Stimulated activated naive B cell treated with anti-CD40 and anti-IgM and Interleukin-4, amounts not matched to agents 10 μg/mL and 1 μg/mL and 100 μg/mL, for 72 hours (primary cell): ENCODE measurements at regions not wholly inside any gene's neighbourhood (a gene's known extent, or its start where the extent isn't known, plus 50 kb on each side); places are given as distances from the start of the nearest gene placed in this dataset.

Source experiments
- ATAC-seq, 2 donors: fragments of 150-1000 bp; cut with Tn5 transposase; replicated peaks; 2 replicates each; pipeline ENCODE4 v1.10.0; 2021; ENCODE audit warnings: moderate library complexity in 1 of 2
- DNase-seq: peaks from one replicate; pipeline ENCODE4 v3.0.0; 2021
- H3K27ac Mint-ChIP-seq: one replicate; pipeline ENCODE4 v1.8.0; 2022; ENCODE audit warnings: mild to moderate bottlenecking, mixed read lengths
- H3K27me3 Mint-ChIP-seq, 2 donors: one replicate each; pipeline ENCODE4 v1.8.0; 2022; ENCODE audit warnings: mixed read lengths in 2 of 2
- H3K36me3 Mint-ChIP-seq, 2 donors: one replicate each; pipeline ENCODE4 v1.8.0; 2022; ENCODE audit warnings: mixed read lengths in 2 of 2, mild to moderate bottlenecking in 1 of 2
- H3K4me1 Mint-ChIP-seq, 2 donors: one replicate each; pipeline ENCODE4 v1.8.0; 2022; ENCODE audit warnings: mixed read lengths in 2 of 2, mild to moderate bottlenecking in 1 of 2
- H3K4me3 Mint-ChIP-seq, 2 donors: one replicate each; pipeline ENCODE4 v1.8.0; 2022; ENCODE audit warnings: mild to moderate bottlenecking in 2 of 2, mixed read lengths in 2 of 2, moderate library complexity in 1 of 2
- H3K9me3 Mint-ChIP-seq, 2 donors: one replicate each; pipeline ENCODE4 v1.8.0; 2022; ENCODE audit warnings: mixed read lengths in 2 of 2, mild to moderate bottlenecking in 1 of 2

DNA sequence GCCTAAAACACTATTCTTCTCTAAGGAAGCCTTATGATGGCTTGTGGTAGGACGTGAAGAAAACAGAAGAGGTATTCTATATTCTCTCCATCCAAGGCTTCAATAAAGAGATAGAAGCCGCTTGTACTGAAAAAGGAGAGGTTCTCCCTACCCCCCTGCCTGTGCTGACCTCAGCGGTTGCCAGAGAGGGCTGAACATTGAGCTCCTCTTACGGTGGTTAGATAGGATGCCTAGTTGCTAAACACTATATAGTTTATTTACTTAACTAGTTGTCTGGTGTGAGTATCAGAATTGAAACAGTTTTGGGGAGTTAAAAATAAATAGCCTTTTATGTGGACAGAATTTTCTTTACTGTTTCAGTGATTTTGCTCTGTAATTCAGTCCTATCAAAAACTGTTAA is 112.2 kb downstream of the TFPI2 start:
- DNase-seq (no peak), ATAC-seq (no peak)
- H3K27me3 Mint-ChIP-seq, result peaks cover 0 to 5% of the 10 kb centered on the region in 2 donors
- no peaks in the 10 kb centered on the region for H3K4me1 Mint-ChIP-seq
- no peak overlapping the region for H3K27ac Mint-ChIP-seq
- H3K36me3 Mint-ChIP-seq, result no peaks in the 10 kb centered on the region
- H3K4me3 Mint-ChIP-seq, result no peak overlapping the region
- no peaks in the 10 kb centered on the region for H3K9me3 Mint-ChIP-seq

DNA sequence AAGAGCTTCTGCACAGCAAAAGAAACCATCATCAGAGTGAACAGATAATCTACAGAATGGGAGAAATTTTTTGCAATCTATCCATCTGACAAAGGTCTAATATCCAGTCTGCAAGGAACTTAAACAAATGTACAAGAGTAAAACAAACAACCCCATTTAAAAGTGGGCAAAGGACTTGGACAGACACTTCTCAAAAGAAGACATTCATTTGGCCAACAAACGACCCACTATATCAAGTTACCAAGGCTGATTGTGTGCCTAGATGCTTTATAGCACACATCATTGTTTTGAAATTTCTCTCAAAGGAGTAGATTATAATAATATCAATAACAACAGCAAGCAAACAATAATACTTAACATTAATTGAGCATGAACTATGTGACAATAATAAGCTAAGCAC is 117.1 kb downstream of the TFPI2 start:
- no peak for DNase-seq
- Mint-ChIP-seq H3K9me3 (no peaks in the 10 kb centered on the region), H3K36me3 (no peaks in the 10 kb centered on the region), H3K4me1 (no peaks in the 10 kb centered on the region), H3K27ac (no peak overlapping the region), H3K27me3 (peaks cover 0 to 5% of the 10 kb centered on the region in 2 donors), H3K4me3 (no peak overlapping the region)
- no peak for ATAC-seq

GRCh38 chr7:93765475-93765874 is 125.1 kb downstream of the TFPI2 start:
- Mint-ChIP-seq H3K27me3 (peaks cover 3 to 7% of the 10 kb centered on the region in 2 donors), H3K4me3 (no peak overlapping the region), H3K4me1 (no peaks in the 10 kb centered on the region), H3K27ac (no peak overlapping the region), H3K9me3 (no peaks in the 10 kb centered on the region), H3K36me3 (no peaks in the 10 kb centered on the region)
- DNase-seq (no peak), ATAC-seq (no peak)

DNA sequence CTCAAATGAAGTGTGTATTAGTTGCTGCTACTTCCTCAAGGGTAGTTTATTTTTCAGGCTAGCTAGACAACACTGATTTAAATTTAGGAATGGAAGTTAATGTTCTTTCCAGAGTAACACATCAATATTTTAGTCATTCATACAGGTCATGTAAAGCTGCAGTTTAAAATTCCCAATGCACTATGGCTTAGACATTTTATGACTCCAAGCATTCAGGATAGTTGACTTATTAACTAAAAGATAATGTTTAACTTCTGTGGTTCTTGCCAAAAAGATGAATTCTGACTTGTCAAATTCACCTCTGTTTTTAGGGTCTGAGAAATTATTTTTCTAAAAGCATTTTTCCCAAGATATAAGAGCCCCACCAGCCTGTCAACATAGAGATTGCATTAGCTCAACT is 131.9 kb downstream of the TFPI2 start:
- Mint-ChIP-seq H3K9me3 (no peaks in the 10 kb centered on the region), H3K36me3 (no peaks in the 10 kb centered on the region), H3K4me1 (no peaks in the 10 kb centered on the region), H3K4me3 (no peak overlapping the region), H3K27me3 (peaks cover 7 to 8% of the 10 kb centered on the region in 2 donors), H3K27ac (no peak overlapping the region)
- ATAC-seq, result no peak
- DNase-seq, result no peak

DNA sequence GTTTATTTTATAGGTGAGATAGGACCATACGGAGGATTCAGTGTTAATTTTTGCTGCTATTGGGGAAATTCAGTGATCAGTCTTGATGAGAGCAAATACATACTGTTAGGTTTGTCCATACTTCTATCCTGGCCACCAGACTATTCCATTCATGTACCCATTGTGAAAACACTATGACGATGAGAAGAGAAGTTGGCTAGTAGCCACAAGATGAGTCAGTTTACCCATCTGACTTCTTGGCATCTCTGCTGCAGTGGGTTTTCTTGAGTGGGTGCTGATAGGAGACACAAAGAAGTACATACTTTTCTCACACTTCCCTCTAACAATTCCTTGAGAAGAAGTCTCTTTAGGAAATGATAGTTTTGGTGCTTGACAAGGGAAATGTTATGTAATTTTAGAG is 133.1 kb downstream of the TFPI2 start:
- Mint-ChIP-seq H3K9me3 (no peaks in the 10 kb centered on the region), H3K4me3 (no peak overlapping the region), H3K4me1 (no peaks in the 10 kb centered on the region), H3K36me3 (no peaks in the 10 kb centered on the region), H3K27ac (no peak overlapping the region), H3K27me3 (peaks cover 7 to 8% of the 10 kb centered on the region in 2 donors)
- ATAC-seq (no peak), DNase-seq (no peak)

GRCh38 chr7:93756890-93757289 is 133.7 kb downstream of the TFPI2 start:
- no peak for ATAC-seq
- Mint-ChIP-seq H3K4me1 (no peaks in the 10 kb centered on the region), H3K27ac (no peak overlapping the region), H3K36me3 (no peaks in the 10 kb centered on the region), H3K27me3 (peaks cover 7 to 8% of the 10 kb centered on the region in 2 donors), H3K9me3 (no peaks in the 10 kb centered on the region), H3K4me3 (no peak overlapping the region)
- DNase-seq, result no peak

DNA sequence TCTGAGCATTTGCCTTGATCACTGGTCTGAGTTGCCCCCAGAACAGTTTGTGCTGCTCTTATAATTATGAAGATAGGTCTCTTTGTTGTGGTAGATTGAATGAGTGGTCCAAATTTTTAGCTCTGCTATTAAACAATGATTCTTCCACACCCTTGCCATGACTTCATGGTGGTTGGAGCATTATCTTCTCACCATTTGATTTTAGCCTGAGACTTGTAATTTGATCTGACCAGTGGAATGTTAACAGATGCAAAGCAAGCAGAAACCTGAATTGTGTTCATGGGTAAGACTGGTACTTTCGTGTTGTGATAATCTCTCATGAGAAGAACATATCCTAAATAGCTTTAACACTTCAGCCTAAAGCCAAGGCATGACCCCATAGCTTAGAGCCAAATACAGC is 139.1 kb downstream of the TFPI2 start:
- ATAC-seq, result no peak
- Mint-ChIP-seq H3K36me3 (no peaks in the 10 kb centered on the region), H3K4me1 (no peaks in the 10 kb centered on the region), H3K27me3 (peaks cover 0 to under 1% of the 10 kb centered on the region in 2 donors), H3K9me3 (no peaks in the 10 kb centered on the region), H3K27ac (no peak overlapping the region), H3K4me3 (no peak overlapping the region)
- no peak for DNase-seq

GRCh38 chr7:93750986-93751385 is 139.6 kb downstream of the TFPI2 start:
- H3K9me3 Mint-ChIP-seq, result no peaks in the 10 kb centered on the region
- DNase-seq (no peak), ATAC-seq (no peak)
- H3K27ac Mint-ChIP-seq, result no peak overlapping the region
- no peaks in the 10 kb centered on the region for H3K4me1 Mint-ChIP-seq
- no peaks in the 10 kb centered on the region for H3K36me3 Mint-ChIP-seq
- H3K27me3 Mint-ChIP-seq, result no peaks in the 10 kb centered on the region
- H3K4me3 Mint-ChIP-seq, result no peak overlapping the region

DNA sequence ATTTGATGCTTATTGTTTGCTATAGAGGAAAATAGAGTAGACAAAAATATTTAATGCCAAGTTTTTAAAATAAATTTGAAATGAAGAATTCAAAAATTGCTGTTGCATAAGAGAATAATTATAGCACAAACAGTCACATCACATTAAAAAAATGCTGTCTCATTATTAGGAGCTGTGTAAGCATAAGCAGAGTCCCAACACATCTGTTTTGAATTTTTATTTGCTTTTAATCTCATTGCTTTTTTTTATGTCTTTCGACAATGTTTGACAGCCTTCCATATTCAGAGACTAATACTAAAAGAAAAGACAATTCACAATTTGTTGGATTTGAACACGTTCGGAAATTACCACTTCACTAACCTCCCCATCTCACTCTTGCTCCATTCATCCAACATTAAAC is 143.5 kb downstream of the TFPI2 start:
- Mint-ChIP-seq H3K36me3 (no peaks in the 10 kb centered on the region), H3K9me3 (peaks cover 0 to 1% of the 10 kb centered on the region in 2 donors), H3K4me1 (peaks cover 0 to 7% of the 10 kb centered on the region in 2 donors), H3K4me3 (no peak overlapping the region), H3K27ac (no peak overlapping the region), H3K27me3 (peaks cover 0 to 5% of the 10 kb centered on the region in 2 donors)
- DNase-seq (no peak), ATAC-seq (no peak)

DNA sequence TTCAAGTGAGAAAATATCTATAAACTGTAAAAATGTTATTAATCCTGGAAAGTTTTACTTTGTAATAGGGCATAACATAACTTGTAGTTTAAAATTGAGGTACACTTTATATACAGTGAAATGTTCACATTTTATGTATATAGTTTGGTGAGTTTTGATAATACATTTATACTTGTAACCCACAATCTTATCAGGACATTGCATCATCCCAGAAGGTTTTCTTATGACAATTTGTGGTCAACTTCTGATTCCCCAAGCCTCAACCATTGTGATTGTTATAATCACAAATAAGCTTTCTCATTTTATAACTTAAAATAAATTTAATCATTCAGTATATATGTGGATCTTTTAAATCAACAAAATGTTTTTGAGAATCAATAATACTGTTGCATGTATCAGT is 151.1 kb downstream of the TFPI2 start:
- DNase-seq, result no peak
- no peaks in the 10 kb centered on the region for H3K9me3 Mint-ChIP-seq
- ATAC-seq, result no peak
- H3K36me3 Mint-ChIP-seq, result no peaks in the 10 kb centered on the region
- H3K27me3 Mint-ChIP-seq, result peaks cover 0 to 5% of the 10 kb centered on the region in 2 donors
- H3K4me1 Mint-ChIP-seq, result peaks cover 0 to 7% of the 10 kb centered on the region in 2 donors
- no peak overlapping the region for H3K4me3 Mint-ChIP-seq
- H3K27ac Mint-ChIP-seq, result no peak overlapping the region

DNA sequence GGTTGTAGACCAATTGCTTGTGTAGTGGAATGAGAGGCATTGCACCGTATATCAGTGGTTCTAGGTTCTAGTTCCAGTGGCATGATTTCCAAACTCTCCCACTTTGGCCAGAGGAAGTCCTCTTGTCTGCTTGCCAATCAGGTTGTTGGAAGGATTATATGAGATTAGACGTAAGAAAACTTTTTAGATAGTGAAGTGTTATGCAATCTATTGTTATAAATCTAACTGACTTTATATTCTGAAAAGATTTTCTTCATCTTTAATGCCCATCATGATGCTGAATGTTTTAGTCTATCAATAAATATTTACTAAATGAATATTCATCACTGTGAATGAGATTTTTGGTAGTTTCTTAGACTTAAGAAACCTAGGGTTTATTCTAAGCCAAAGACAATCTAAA is 152.6 kb downstream of the TFPI2 start:
- Mint-ChIP-seq H3K9me3 (no peaks in the 10 kb centered on the region), H3K4me1 (peaks cover 0 to 7% of the 10 kb centered on the region in 2 donors), H3K27ac (no peak overlapping the region), H3K27me3 (no peaks in the 10 kb centered on the region), H3K36me3 (no peaks in the 10 kb centered on the region), H3K4me3 (no peak overlapping the region)
- ATAC-seq (no peak), DNase-seq (no peak)

DNA sequence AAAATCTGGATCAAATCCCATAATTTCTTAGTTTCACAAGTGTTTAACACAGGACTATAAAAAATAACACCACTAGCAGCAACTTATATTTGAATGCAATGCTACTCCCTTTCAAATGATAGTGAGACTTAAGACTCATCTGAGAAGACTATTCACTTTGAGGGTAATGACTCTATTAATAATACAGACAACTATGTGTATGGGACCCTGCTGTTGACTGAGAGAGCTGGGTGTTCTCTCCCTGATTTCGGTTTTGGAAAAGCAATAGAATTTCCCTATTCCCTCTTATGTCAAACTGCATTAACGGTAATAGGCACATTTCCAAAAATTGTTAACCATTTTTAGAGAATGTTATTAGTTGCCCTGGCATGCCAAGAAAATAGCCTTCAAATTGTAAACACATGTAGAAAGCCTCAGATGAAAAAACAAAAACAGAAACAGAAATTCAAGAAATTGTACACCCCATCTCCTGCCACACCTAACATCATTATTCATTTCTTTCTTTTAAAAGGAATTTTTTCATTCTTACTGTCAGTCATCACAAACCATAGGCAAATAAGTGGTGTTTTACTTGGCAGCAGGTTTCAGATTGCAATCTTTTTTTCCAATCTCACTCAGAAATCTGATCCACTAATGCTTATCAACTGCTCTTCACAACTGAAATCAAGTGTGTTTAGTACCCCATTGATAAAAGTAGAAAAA is 153.7 kb downstream of the TFPI2 start:
- H3K27me3 Mint-ChIP-seq, result no peaks in the 10 kb centered on the region
- H3K4me1 Mint-ChIP-seq, result no peaks in the 10 kb centered on the region
- no peak for ATAC-seq
- no peak overlapping the region for H3K4me3 Mint-ChIP-seq
- H3K9me3 Mint-ChIP-seq, result no peaks in the 10 kb centered on the region
- no peak for DNase-seq
- H3K27ac Mint-ChIP-seq, result no peak overlapping the region
- H3K36me3 Mint-ChIP-seq, result no peaks in the 10 kb centered on the region

GRCh38 chr7:93728292-93728691 is 153.8 kb upstream of the CALCR start:
- no peak for DNase-seq
- H3K27ac Mint-ChIP-seq, result no peak overlapping the region
- H3K27me3 Mint-ChIP-seq, result peaks cover 12 to 13% of the 10 kb centered on the region in 2 donors
- ATAC-seq, result no peak
- no peaks in the 10 kb centered on the region for H3K36me3 Mint-ChIP-seq
- H3K4me1 Mint-ChIP-seq, result no peaks in the 10 kb centered on the region
- no peak overlapping the region for H3K4me3 Mint-ChIP-seq
- H3K9me3 Mint-ChIP-seq, result no peaks in the 10 kb centered on the region

GRCh38 chr7:93725954-93726353 is 151.4 kb upstream of the CALCR start:
- no peaks in the 10 kb centered on the region for H3K9me3 Mint-ChIP-seq
- no peak overlapping the region for H3K27ac Mint-ChIP-seq
- DNase-seq (no peak), ATAC-seq (no peak)
- no peaks in the 10 kb centered on the region for H3K4me1 Mint-ChIP-seq
- peaks cover 12 to 13% of the 10 kb centered on the region in 2 donors for H3K27me3 Mint-ChIP-seq
- no peaks in the 10 kb centered on the region for H3K36me3 Mint-ChIP-seq
- no peak overlapping the region for H3K4me3 Mint-ChIP-seq

DNA sequence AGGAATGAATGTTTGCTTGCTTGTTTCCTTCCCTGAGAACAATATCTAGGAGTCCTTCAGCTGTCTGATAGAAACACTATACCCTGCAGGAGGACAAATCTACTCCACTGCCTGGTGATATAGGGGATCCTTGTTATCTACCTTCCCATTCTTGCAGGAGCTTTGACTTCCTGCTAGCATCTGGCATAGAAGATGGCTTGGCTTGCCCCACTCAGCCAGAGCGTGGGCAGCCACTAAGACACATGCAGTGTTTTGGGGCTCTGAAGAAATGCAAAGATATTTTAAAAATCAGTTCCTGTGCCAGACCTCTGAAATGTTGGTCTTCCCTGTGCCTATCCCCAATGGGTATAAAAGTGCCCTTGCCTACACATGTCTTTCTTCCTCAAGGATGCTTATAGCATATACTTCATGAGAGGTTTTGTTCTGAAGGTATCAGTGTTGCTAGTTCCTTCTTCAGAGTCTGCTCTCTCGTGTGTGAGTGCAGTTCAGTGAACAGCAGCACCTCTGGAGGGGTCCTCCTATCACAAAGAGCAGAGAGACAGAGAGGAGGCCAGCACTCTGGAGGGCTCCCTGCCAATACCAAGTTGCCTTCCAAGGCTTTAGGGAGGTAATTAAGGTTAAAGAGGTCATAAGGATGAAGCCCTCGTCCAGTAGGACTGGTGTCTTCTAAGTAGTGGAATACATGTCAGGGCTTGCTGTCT is 149.1 kb upstream of the CALCR start:
- no peaks in the 10 kb centered on the region for H3K9me3 Mint-ChIP-seq
- H3K36me3 Mint-ChIP-seq, result no peaks in the 10 kb centered on the region
- H3K4me1 Mint-ChIP-seq, result no peaks in the 10 kb centered on the region
- no peak overlapping the region for H3K27ac Mint-ChIP-seq
- H3K4me3 Mint-ChIP-seq, result no peak overlapping the region
- ATAC-seq, result peak; percentile 14 to 23
- DNase-seq, result no peak
- H3K27me3 Mint-ChIP-seq, result peaks cover 6 to 14% of the 10 kb centered on the region in 2 donors
